Smooth muscle cell (in vitro differentiated cells): ENCODE measurements at regions not wholly inside any gene's neighbourhood (a gene's known extent, or its start where the extent isn't known, plus 50 kb on each side); places are given as distances from the start of the nearest gene placed in this dataset.
A peak's percentile ranks its signal among the peaks of the same experiment; 100 is the strongest.

Experiments
- DNase-seq: peaks from one replicate; lab custom pipeline; 2025; ENCODE audit not compliant: unreplicated experiment; lab: John Stamatoyannopoulos, UW
- H2AFZ ChIP-seq: fragments of 200-600 bp; sonication (generic); 2 replicates; pipeline ENCODE4 v1.6.0; 2016; ENCODE audit warnings: antibody characterized with exemption, low read depth, mild to moderate bottlenecking
- H3F3A ChIP-seq: fragments of 200-600 bp; sonication (generic); 2 replicates; pipeline ENCODE4 v1.6.0; 2017; ENCODE audit warnings: antibody characterized with exemption, low read depth
- H3K27ac ChIP-seq: fragments of 200-600 bp; sonication (generic); 2 replicates; pipeline ENCODE4 v1.5.1; 2016; ENCODE audit warnings: low read depth, mild to moderate bottlenecking
- H3K27me3 ChIP-seq: fragments of 200-600 bp; sonication (generic); 2 replicates; pipeline ENCODE4 v1.6.1; 2016; ENCODE audit warnings: low read depth, mild to moderate bottlenecking
- H3K36me3 ChIP-seq: fragments of 200-600 bp; sonication (generic); 2 replicates; pipeline ENCODE4 v1.5.1; 2016; ENCODE audit warnings: low read depth
- H3K4me1 ChIP-seq: fragments of 200-600 bp; sonication (generic); 2 replicates; pipeline ENCODE4 v1.5.1; 2016; ENCODE audit warnings: low read depth
- H3K4me2 ChIP-seq: fragments of 200-600 bp; sonication (generic); 2 replicates; pipeline ENCODE4 v1.6.0; 2016; ENCODE audit warnings: mild to moderate bottlenecking
- H3K4me3 ChIP-seq: fragments of 200-600 bp; sonication (generic); 2 replicates; pipeline ENCODE4 v1.5.1; 2016; ENCODE audit warnings: mild to moderate bottlenecking
- H3K79me2 ChIP-seq: fragments of 200-600 bp; sonication (generic); 2 replicates; pipeline ENCODE4 v1.6.0; 2016; ENCODE audit warnings: low read depth, mild to moderate bottlenecking
- H3K9ac ChIP-seq: fragments of 200-600 bp; sonication (generic); 2 replicates; pipeline ENCODE4 v1.6.0; 2016; ENCODE audit warnings: low read depth
- H3K9me3 ChIP-seq: fragments of 200-600 bp; sonication (generic); replicated peaks from 2 replicates; pipeline ENCODE4 v1.5.1; 2016; ENCODE audit warnings: low read depth
- H4K20me1 ChIP-seq: fragments of 200-600 bp; sonication (generic); 2 replicates; pipeline ENCODE4 v1.6.0; 2016; ENCODE audit warnings: low read depth
- WGBS: methylation state at CpG from one replicate; pipeline ENCODE4 v1.1.7; 2016; ENCODE audit warnings: low lambda C conversion rate; 5-methylcytosine and 5-hydroxymethylcytosine counted together
- TF ChIP-seq, protein P1 (sequence below): fragments of 200-600 bp; sonication (generic); IDR thresholded peaks from 2 replicates; pipeline ENCODE4 v1.5.1; 2017; ENCODE audit warnings: borderline replicate concordance, mild to moderate bottlenecking, antibody characterized with exemption; ENCODE audit not compliant: insufficient read depth, poor library complexity, severe bottlenecking

DNA sequence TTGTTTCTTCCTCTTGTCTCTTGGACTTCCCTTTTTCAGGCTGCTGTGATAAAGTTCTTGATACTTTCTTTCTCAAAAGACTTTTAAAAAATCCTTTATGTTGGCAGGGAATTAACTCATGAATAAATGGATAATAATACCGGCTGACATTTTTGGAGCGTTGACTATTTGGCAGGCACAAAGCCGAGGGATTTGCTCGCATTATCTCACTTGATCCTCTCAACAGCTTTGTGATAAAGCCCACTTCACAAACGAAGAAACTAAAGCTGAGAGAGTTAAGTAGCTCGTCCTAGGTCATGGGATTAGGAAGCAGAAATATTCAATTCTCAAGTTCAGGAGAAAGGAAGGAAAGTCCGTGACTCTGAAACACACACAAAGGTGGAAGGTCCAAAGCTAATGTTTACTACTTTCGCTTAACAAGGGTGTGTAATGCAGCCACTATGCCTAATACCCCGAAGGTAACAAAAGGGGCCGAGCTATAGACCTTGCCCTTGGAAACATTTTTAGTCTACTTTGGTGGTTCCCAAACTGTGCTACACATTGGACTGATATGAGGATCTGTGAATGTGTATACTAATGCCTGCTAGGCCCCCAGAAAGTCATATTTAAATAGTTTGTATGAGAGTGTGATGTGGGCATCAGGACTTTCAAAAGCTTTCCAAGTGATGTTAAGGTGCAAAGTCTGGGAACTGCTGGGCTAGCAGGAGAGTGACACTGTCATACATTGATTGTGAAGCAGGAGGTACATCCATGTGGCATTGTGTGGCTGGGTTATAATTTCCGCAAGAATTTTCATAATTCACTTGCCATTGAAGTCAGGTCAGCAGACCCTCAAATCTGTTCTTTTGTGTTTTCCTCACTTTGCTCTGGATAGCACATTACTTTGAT is 508.4 kb downstream of the PLCL1 start:
- Histone ChIP-seq H3K4me2 (no peak overlapping the region), H3K27me3 (peaks cover 34% of the 10 kb centered on the region), H3K79me2 (no peaks in the 10 kb centered on the region), H3K9me3 (no peaks in the 10 kb centered on the region), H3K27ac (no peak overlapping the region), H3K36me3 (no peaks in the 10 kb centered on the region), H3K4me1 (no peaks in the 10 kb centered on the region), H3K4me3 (no peak overlapping the region), H3K9ac (no peak overlapping the region), H2AFZ (no peak overlapping the region), H3F3A (no peaks in the 10 kb centered on the region), H4K20me1 (no peaks in the 10 kb centered on the region)
- TF ChIP-seq, protein P1, sequence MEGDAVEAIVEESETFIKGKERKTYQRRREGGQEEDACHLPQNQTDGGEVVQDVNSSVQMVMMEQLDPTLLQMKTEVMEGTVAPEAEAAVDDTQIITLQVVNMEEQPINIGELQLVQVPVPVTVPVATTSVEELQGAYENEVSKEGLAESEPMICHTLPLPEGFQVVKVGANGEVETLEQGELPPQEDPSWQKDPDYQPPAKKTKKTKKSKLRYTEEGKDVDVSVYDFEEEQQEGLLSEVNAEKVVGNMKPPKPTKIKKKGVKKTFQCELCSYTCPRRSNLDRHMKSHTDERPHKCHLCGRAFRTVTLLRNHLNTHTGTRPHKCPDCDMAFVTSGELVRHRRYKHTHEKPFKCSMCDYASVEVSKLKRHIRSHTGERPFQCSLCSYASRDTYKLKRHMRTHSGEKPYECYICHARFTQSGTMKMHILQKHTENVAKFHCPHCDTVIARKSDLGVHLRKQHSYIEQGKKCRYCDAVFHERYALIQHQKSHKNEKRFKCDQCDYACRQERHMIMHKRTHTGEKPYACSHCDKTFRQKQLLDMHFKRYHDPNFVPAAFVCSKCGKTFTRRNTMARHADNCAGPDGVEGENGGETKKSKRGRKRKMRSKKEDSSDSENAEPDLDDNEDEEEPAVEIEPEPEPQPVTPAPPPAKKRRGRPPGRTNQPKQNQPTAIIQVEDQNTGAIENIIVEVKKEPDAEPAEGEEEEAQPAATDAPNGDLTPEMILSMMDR: no peak
- 58% methylated on average over 11 of the region's 11 CpGs for WGBS
- DNase-seq: no peak

DNA sequence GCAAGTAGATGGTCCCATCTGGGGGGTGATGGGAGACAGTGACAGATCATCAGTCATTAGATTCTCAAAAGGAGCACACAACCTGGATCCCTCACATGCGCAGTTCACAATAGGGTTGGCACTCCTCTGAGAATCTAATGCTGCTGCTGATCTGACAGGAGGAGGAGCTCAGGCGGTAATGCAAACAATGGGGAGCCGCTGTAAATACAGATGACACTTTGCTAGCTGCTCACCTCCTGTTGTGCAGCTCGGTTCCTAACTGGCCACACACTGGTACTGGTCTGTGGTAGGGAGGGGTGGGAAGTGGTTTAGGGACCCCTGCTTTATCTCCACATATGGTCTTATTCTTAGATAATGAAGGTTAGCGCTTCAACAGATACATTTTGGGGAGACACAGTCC is 506.6 kb downstream of the PLCL1 start:
- H3K36me3 ChIP-seq: no peaks in the 10 kb centered on the region
- no peak overlapping the region for H3K27ac ChIP-seq
- H2AFZ ChIP-seq: no peak overlapping the region
- DNase-seq: no peak
- 82% methylated on average over 5 of the region's 5 CpGs for WGBS
- no peaks in the 10 kb centered on the region for H4K20me1 ChIP-seq
- H3K9me3 ChIP-seq: no peaks in the 10 kb centered on the region
- no peaks in the 10 kb centered on the region for H3K79me2 ChIP-seq
- H3K27me3 ChIP-seq: peaks cover 33% of the 10 kb centered on the region
- TF ChIP-seq, protein P1: no peak
- H3K4me1 ChIP-seq: no peaks in the 10 kb centered on the region
- no peaks in the 10 kb centered on the region for H3F3A ChIP-seq
- H3K4me3 ChIP-seq: no peak overlapping the region
- H3K4me2 ChIP-seq: no peak overlapping the region
- H3K9ac ChIP-seq: no peak overlapping the region

DNA sequence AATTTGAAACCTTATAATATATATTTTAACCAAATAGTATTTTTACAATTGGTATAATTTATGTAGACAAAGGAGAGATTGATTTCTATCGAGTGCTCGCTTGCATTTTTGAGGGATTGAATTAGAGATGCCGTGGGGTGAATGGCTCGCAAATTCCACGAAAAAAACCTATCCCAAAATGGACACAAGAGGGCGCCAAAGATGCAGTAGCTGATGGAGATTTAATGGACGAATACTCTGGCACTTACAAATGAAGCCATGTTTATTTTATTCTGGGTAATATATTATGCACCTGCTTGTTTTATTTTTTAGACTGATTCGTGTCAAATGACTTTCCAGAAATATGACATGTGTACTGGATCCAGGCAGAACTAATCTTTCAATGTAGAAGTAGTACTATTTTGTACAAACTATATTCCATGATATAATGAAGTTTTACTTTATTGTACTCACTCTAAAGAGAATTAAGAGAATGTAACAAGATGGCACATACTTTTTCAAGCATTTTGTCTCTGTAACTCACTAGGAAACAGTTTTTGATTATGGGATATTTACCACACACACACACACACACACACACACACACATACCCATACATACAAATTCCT is 505.4 kb downstream of the PLCL1 start:
- Histone ChIP-seq H3K36me3 (no peaks in the 10 kb centered on the region), H3K27ac (no peak overlapping the region), H3K4me3 (no peak overlapping the region), H3K4me2 (no peak overlapping the region), H2AFZ (no peak overlapping the region), H3F3A (no peaks in the 10 kb centered on the region), H3K79me2 (no peaks in the 10 kb centered on the region), H3K4me1 (no peaks in the 10 kb centered on the region), H3K9ac (no peak overlapping the region), H3K27me3 (peaks cover 33% of the 10 kb centered on the region), H4K20me1 (no peaks in the 10 kb centered on the region), H3K9me3 (no peaks in the 10 kb centered on the region)
- DNase-seq: no peak
- TF ChIP-seq, protein P1: peak; percentile 84
- 14% methylated on average over 8 of the region's 8 CpGs for WGBS

DNA sequence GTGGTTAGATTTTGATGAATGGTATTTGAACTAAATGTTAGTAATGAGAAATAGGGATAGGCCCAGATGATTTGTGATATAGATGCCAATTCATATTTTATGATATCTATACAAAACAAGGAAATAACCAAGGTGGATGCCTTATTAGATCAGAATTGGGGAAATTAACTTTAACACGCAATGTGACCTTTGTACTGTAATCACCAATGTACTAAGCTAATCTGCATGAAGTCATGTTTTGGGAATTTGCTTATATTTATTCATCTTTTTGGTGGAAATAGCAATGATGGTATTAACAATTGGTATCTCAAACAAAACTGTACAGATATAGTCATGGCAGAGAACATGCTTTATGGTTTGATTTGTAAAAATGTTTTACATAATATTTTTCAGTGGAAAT is 504.7 kb downstream of the PLCL1 start:
- no peaks in the 10 kb centered on the region for H3K36me3 ChIP-seq
- no peak overlapping the region for H3K4me3 ChIP-seq
- no peak overlapping the region for H3K4me2 ChIP-seq
- H3K27me3 ChIP-seq: peaks cover 29% of the 10 kb centered on the region
- H3K9ac ChIP-seq: no peak overlapping the region
- no peaks in the 10 kb centered on the region for H4K20me1 ChIP-seq
- 100% methylated on average over 1 of the region's 1 CpG for whole genome bisulfite sequencing
- H3K9me3 ChIP-seq: no peaks in the 10 kb centered on the region
- DNase-seq: no peak
- H2AFZ ChIP-seq: no peak overlapping the region
- no peak overlapping the region for H3K27ac ChIP-seq
- H3F3A ChIP-seq: no peaks in the 10 kb centered on the region
- H3K4me1 ChIP-seq: no peaks in the 10 kb centered on the region
- TF ChIP-seq, protein P1: no peak
- no peaks in the 10 kb centered on the region for H3K79me2 ChIP-seq
